ENCODE measurements at regions not wholly inside any gene's neighbourhood (a gene's known extent, or its start where the extent isn't known, plus 50 kb on each side); places are given as distances from the start of the nearest gene placed in this dataset.

DNA sequence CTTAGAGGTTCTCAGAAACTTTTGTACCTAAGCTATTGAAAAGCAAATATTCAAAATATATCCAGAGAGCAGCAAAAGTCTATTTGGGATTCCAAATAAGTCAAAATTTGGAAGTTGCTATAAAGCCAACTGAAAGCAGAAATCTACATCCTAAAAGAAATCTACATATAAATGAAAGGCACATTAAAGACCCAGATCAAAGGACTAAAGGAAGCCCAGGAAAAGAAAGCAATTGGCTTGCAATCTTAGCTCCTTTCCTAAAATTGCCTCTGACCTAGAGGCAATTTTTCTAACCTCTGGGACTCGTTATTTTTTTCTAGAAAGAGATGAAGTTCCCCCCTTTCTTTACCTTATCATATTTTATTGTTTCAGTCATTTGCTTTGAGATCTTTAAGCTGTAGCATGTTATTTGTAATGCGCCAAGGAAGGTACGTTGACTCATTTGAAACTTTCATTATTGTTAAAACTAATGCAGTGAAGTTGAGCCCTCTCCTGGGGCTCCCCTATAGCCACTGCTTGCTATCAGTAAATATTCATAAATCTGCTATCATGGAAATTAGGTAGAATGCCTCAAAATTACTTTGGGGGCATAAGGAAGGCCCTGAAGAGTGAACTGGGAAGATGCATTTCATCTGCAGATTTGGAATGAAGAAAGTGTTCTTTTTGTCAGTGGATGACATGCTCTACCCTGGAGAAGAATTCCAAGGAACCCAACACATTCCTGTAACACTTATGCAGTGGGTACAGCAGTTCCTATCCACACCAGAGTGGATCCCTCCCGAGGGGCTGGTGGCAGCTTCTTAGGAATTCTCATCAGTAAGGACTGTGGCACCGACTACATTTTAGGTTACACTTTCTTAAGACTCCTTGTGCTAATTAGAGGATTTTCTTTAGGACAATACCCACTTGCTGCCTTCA is 177.8 kb upstream of the IGFBP7 start:
- no peak for FAIRE-seq
- Histone ChIP-seq H3K4me1 (no peaks in the 10 kb centered on the region), H3K36me3 (no peaks in the 10 kb centered on the region), H3K27me3 (no peaks in the 10 kb centered on the region), H3K4me3 (no peak overlapping the region), H3K27ac (no peak overlapping the region), H3K9me3 (no peaks in the 10 kb centered on the region)
- 60 to 67% methylated on average over 5 of the region's 5 CpGs for WGBS, 2 donors
- no peak for ATAC-seq
- intact Hi-C loops (cut with DNase I), result no loop called here
- DNase-seq, result no peak
- TF ChIP-seq, protein P1, sequence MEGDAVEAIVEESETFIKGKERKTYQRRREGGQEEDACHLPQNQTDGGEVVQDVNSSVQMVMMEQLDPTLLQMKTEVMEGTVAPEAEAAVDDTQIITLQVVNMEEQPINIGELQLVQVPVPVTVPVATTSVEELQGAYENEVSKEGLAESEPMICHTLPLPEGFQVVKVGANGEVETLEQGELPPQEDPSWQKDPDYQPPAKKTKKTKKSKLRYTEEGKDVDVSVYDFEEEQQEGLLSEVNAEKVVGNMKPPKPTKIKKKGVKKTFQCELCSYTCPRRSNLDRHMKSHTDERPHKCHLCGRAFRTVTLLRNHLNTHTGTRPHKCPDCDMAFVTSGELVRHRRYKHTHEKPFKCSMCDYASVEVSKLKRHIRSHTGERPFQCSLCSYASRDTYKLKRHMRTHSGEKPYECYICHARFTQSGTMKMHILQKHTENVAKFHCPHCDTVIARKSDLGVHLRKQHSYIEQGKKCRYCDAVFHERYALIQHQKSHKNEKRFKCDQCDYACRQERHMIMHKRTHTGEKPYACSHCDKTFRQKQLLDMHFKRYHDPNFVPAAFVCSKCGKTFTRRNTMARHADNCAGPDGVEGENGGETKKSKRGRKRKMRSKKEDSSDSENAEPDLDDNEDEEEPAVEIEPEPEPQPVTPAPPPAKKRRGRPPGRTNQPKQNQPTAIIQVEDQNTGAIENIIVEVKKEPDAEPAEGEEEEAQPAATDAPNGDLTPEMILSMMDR (IDR thresholded peaks at IDR 0.05), result no peak

- FAIRE-seq, result no peak
- no peaks in the 10 kb centered on the region for H3K4me1 ChIP-seq
- 40 to 50% methylated on average over 1 of the region's 1 CpG for WGBS, 2 donors
- H3K4me3 ChIP-seq, result no peak overlapping the region
- intact Hi-C loops (cut with DNase I), result no loop called here
- TF ChIP-seq, protein P1 (IDR thresholded peaks at IDR 0.05), result no peak
- ATAC-seq, result no peak
- H3K27ac ChIP-seq, result no peak overlapping the region
- no peaks in the 10 kb centered on the region for H3K27me3 ChIP-seq
- H3K9me3 ChIP-seq, result no peaks in the 10 kb centered on the region
- H3K36me3 ChIP-seq, result no peaks in the 10 kb centered on the region
- no peak for DNase-seq
Measured at GRCh38 chr4:57282933-57283310, 172.7 kb upstream of the IGFBP7 start.

DNA sequence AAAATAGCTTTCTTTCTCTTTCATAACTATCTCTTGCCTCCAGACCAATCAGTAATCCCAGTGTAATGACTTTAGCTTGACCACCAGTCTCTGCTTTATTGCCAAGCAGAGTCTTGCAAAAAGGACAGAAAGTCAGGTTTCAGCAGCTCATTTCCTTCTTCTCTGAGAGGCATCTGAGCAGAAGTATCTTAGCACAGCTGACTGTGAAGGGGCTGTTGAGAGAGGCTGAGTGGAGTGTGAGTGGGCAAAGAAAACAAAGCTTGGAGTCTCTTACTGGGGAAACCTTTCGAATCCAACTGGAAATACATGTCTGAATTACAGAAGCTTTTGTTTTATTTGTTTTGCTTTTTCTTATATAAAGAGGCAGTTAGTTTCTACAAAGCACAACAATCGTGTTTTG is 170.3 kb upstream of the IGFBP7 start:
- TF ChIP-seq, protein P1 (IDR thresholded peaks at IDR 0.05), result no peak
- ATAC-seq (no peak), DNase-seq (no peak), FAIRE-seq (no peak)
- WGBS, 2 donors, result 64 to 74% methylated on average over 2 of the region's 2 CpGs
- intact Hi-C loops (cut with DNase I), result no loop called here
- H3K9me3 ChIP-seq, result no peaks in the 10 kb centered on the region
- H3K36me3 ChIP-seq, result no peaks in the 10 kb centered on the region
- H3K27me3 ChIP-seq, result no peaks in the 10 kb centered on the region
- no peak overlapping the region for H3K27ac ChIP-seq
- no peak overlapping the region for H3K4me3 ChIP-seq
- no peaks in the 10 kb centered on the region for H3K4me1 ChIP-seq

- Histone ChIP-seq H3K4me1 (no peaks in the 10 kb centered on the region), H3K4me3 (no peak overlapping the region), H3K27ac (no peak overlapping the region), H3K36me3 (no peaks in the 10 kb centered on the region), H3K9me3 (no peaks in the 10 kb centered on the region), H3K27me3 (no peaks in the 10 kb centered on the region)
- TF ChIP-seq, protein P1 (IDR thresholded peaks at IDR 0.05), result no peak
- DNase-seq (no peak), ATAC-seq (no peak), FAIRE-seq (no peak)
- WGBS, 2 donors, result 45 to 47% methylated on average over 6 of the region's 6 CpGs
- intact Hi-C loops (cut with DNase I), result no loop called here
Measured at GRCh38 chr4:57278780-57279179, 168.6 kb upstream of the IGFBP7 start.

DNA sequence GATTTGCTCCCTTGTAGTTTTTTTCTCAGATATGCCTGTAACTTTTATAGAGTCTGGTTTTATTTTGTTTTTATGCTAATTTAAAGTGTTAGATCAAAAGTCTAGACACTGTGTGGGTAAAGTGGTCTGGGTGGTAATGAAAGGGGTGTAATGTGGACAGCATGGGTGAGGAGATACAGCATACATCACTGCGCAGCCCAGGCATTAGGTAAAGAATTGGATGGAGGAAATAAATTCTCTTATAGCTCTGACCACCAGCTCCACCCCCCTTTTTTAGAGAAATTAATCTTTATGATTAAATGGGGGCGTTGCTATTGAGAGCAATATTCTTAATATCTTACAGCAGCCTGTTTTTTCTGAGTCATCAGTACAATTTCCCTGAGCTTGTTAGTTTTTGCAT is 163.9 kb upstream of the IGFBP7 start:
- ATAC-seq, result no peak
- no peak overlapping the region for H3K27ac ChIP-seq
- no peak overlapping the region for H3K4me3 ChIP-seq
- H3K27me3 ChIP-seq, result no peaks in the 10 kb centered on the region
- H3K9me3 ChIP-seq, result no peaks in the 10 kb centered on the region
- H3K36me3 ChIP-seq, result no peaks in the 10 kb centered on the region
- DNase-seq, result no peak
- no peaks in the 10 kb centered on the region for H3K4me1 ChIP-seq
- intact Hi-C loops (cut with DNase I), result no loop called here
- 80% methylated on average over 2 of the region's 2 CpGs for WGBS, 2 donors
- TF ChIP-seq, protein P1 (IDR thresholded peaks at IDR 0.05), result no peak
- no peak for FAIRE-seq

All from pancreas (tissue), 10 donors.